ENCODE measurements at regions not wholly inside any gene's neighbourhood (a gene's known extent, or its start where the extent isn't known, plus 50 kb on each side); places are given as distances from the start of the nearest gene placed in this dataset.
A peak's percentile ranks its signal among the peaks of the same experiment; 100 is the strongest.

DNA sequence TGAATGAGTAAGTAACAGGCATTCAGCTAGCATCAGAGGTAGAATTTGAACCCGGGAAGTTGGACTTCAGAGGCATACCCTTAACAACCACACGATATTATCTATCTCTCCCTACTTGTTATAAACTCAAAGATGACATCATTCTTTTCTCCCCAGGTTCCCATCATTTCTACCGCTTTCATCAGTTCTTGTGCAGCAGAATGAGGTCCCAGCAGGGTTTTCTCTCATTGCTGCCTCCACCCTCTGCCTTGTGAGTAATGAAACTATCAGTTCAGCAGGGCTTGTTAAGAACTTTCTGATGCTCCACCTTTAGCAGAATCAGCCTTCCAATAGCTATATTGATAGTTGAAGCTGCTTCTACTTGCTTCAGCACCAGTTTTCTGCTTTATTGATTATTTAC, 487.5 kb upstream of the KCNMB2 start:
- no peak for DNase-seq

DNA sequence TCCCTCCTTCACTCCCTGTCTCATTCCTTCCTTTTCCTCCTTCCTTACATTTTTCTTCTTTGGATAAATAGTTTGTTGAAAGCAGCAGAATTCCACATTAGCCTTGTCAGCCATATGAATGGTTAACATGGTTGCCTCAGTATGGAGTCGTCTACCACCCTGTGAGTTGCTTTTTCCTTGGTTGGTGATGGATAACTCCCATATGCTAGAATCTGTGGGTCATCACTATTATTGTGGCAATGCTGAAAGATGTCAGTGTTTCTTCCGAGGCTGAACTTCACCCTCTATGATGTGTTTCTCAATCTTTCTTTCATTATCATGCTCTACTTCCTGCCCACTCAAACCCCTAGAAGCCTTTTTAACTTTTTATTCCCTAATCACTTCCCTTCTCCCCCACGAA, 481.8 kb upstream of the KCNMB2 start:
- no peak for DNase-seq

DNA sequence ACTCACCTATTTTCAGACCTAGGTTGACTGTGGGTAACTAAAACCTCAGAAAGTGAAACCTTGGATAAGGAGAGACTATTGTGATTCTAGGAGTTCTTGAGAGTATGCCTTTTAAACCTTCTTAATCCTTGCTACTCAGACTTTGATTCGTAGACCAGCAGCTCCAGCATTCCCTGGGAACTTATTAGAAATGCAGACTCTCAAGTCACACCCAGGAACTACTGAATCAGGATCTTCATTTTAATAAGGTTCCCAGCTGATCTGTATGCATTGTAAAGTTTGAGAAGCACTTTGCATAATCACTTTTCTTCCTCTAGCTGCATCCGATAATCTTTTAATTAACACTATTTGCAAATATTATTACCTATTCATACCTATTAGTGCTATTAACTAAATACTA, 480.3 kb upstream of the KCNMB2 start:
- DNase-seq, result no peak

DNA sequence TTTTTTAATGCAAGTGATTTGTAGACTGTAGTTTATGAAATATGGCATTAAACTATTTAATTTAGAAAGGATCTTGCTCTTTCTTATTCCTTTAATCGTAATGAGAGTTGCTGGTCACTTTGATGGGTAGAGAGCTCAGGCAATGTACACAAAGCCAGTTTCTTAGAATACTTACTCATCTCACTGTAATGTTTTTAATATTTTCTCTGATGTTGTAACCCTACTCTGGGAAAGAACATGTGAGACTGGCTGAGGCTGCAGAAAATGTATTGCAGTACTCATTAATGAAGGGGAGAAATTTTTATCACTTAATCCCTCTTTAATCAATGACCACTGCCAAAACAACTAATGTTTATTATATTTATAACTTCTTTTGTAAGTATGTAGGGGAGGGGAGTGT, 479.4 kb upstream of the KCNMB2 start:
- no peak for DNase-seq

DNA sequence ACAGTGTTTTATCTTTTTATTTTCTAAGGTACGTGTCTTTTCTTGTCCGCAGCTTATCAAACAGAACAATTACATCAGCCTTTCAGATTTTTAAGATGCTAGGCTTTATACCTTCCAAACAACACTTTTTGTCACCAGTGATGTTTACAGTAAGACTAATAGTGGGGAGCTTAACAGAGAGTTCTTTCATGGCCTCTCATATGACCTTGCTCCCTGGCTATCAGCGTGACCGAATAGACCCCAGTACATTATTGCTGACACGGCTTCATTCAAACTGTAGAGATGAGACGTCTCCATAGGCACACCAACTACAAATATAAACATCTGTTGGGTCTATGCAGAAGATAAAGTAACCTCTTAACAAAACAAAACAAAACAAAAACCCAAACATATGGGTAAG, 477.6 kb upstream of the KCNMB2 start:
- DNase-seq, result no peak

- DNase-seq, result no peak
Observed at GRCh38 chr3:178059119-178059518, 477.1 kb upstream of the KCNMB2 start.

DNA sequence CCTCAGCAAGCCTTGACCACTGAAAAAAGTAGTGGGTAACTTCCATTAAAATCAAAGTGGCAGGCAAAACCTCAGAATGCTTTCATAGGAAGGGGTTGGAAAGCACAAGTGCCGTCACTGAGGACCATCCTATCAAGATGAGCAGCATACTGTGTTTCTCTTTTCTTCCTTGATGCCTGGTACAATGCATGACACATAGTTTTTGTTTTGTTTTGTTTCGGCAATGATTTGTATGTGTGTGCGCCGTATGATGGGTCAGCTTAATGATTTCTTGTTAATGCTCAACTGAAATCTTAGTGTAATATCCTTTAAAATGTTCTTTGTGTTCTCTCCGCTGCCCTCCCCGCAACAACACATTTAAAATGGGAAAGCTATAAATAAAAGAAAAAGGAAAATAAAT, 476.4 kb upstream of the KCNMB2 start:
- DNase-seq, result no peak

- DNase-seq, result no peak
Observed at GRCh38 chr3:178060407-178060806, 475.8 kb upstream of the KCNMB2 start.

DNA sequence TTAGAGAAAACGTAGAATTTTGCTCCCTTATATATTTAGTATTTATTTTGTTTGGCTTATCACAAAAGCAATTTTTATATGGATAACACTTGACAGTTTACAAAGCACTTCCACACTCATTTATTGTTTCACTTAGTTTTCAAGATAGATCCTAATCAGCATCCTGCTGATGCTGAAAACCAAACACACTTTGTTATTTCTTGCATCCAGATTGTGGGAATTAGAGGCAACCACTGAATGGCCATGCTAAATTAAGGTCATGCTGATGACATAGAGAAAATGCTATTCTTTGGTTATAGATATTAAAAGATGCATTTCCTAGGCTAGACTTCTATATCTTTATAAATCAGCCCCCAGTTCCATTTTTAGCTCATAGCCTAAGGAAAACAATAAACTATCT, 474.1 kb upstream of the KCNMB2 start:
- DNase-seq, result no peak

- DNase-seq, result peak; percentile 33 to 46
Observed at GRCh38 chr3:178063461-178063860, 472.8 kb upstream of the KCNMB2 start.

GRCh38 chr3:178067721-178068120, 468.5 kb upstream of the KCNMB2 start:
- no peak for DNase-seq

DNA sequence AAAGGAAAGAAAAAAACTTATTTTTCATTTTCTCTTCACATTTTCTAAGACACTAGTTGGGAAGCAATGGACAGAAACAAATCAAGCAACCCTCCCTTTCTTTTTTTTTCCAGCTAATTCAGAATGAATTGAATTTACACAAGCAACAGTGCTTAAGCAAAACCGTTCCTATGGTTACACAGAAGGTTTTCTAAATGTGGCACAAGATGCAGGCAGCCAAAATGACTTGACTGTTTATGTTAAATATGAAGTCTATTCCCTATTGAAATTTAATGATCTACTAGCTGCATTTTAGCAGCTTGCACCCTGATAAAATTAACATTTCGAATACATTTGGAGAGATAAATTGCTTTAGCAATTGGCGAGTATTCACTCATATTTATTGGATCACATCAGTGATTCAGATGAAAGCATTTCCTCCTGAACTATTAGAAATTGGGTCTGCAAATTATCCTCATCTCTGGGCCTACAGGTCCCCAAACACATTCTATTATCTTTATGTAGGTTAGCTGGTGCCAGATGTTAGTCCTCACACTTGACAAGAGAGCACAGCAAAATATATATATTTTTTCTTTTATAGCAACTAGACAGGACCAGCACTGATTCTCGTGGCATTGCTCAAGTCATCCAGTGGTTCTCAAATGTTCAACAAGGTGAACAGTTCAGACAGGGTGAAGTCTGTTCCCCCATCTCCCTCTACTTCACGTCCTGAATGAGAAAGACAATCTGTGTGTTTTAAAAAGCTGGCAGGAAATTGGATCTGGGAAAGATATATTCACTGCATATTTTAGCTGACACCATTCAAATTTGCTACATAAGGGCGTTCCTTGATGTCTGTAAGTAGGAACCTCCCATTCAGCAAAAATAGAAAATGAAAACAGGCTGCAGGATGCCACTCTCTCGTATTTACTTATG, 463.6 kb upstream of the KCNMB2 start:
- DNase-seq, result no peak

GRCh38 chr3:178073366-178073765, 462.9 kb upstream of the KCNMB2 start:
- no peak for DNase-seq

GRCh38 chr3:178075344-178075743, 460.9 kb upstream of the KCNMB2 start:
- no peak for DNase-seq

- no peak for DNase-seq
Observed at GRCh38 chr3:178078953-178079352, 457.3 kb upstream of the KCNMB2 start.

DNA sequence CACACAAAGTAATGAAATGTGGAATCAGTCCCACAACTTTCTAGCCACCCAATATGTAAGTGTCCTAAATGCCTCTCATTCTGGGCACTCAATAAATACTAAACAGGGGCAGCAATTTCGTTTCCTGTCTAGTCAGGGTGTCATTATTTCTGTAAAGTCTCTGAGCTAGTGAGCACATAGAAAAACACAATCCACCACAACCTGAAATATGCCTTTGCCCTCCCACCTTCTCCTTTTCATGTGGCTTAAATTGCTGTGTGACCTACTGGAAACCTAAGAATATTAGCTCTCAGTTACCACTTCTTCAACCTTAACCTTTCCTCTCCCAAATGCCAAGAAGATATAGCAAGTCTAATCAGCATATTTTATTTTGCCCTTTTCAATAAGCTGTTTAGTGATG, 456.3 kb upstream of the KCNMB2 start:
- DNase-seq, result no peak

DNA sequence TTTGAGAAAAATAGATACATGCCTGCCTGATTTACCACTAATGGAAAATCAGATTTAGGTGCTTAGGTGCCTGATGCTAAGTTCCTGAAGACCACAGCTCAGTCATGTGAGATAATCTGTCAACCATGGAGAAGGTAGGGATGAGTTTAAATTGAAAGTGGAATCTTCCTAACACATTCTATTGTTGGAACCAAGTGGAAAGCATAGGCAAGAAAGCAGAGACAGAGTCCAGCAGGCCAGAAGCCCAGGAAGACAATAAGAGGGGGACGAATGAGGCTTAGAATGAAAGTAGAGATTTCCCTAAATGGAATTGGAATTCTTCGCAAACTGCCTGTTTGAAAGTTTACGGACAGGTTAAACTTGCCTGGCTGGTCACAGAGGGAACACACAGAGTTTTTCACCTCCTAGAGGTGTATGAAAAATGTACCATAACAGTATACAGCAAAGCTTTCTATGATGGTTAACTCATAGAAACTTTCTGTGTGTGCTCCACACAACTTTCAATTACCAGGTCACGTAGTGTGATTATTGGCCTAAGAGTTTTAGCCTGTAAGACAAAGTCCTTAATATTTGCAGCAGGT, 453.8 kb upstream of the KCNMB2 start:
- no peak for DNase-seq

- peak; percentile 2 to 57 for DNase-seq
Observed at GRCh38 chr3:178083906-178084866, 452.1 kb upstream of the KCNMB2 start.

GRCh38 chr3:178084938-178085816, 451.1 kb upstream of the KCNMB2 start:
- no peak for DNase-seq

DNA sequence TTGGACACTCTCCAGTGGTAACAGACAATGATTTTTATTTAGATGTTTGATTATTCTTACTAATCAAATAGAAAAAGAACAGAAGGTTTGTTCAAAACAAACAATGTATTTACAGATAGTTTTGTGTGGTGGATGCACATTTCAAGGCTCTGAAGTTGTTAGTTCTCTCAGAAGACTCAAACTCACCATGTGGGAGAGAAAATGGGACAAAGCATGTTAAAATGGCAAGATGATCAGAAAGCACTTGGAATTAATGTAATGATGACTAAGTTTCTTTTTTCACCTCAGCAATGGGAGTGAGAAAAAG, 450.5 kb upstream of the KCNMB2 start:
- no peak for DNase-seq

DNA sequence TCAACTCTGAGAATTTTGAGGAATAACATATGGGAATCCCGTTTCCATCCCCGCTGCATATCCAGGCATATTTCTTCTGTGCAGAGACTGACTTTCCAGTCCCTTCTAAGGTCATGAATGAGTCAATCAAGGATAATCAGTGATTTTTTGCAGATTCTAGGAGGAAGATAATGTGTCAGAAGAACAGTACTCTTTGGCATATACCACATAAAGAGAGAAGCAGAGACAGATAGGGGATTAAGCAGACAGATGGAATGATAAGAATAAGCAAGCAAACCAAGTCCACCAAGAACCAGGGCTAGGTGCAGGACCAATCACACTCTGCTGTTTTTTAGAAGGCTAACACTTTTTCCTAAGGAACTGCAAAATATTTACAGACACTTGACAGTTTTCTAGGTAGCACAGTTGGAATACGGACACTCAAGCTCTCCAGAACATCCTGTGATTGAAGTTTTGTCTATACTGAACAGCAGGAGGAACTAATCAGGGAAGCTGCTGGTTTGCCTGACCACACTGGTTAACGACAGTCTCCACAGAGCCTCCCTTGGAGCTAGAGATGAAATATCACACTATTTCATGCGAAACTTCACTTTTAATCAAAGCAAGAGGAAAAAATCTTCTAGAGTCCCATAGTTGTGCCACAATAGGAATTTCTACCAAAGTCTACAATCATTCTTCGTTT, 450.0 kb upstream of the KCNMB2 start:
- peak; percentile 32 to 48 for DNase-seq

GRCh38 chr3:178087376-178087775, 448.9 kb upstream of the KCNMB2 start:
- no peak for DNase-seq

All from Kasumi-1 (cell line).